H1 (cell line): ENCODE measurements at regions not wholly inside any gene's neighbourhood (a gene's known extent, or its start where the extent isn't known, plus 50 kb on each side); places are given as distances from the start of the nearest gene placed in this dataset.

Experiments
- BACH1 ChIP-seq: IDR thresholded peaks from 2 replicates; pipeline ENCODE4 v1.6.1; 2012; ENCODE audit warnings: low read length, improper control_type of control experiment
- CBX8 ChIP-seq: fragments of 300-800, 300-1000 bp; sonication (generic); IDR thresholded peaks from 2 replicates; pipeline ENCODE4 v1.7.1; 2016; ENCODE audit warnings: low read depth, low read length, borderline replicate concordance
- CHD7 ChIP-seq: fragments of 300-600 bp; sonication (generic); IDR thresholded peaks from 2 replicates; pipeline ENCODE4 v1.7.1; 2012; ENCODE audit warnings: low read length, moderate library complexity, mild to moderate bottlenecking, inconsistent platforms; ENCODE audit not compliant: insufficient replicate concordance
- CTCF ChIP-seq, 3 experiments: IDR thresholded peaks; 1 replicate in 2 of 3; 2 replicates in 1 of 3; pipeline versions ENCODE4 v1.5.1 to v1.6.1; 2011; ENCODE audit warnings: low read length in 3 of 3, mild to moderate bottlenecking in 3 of 3, inconsistent platforms in 2 of 3, low read depth in 1 of 3, moderate library complexity in 1 of 3; ENCODE audit not compliant: insufficient read depth in 1 of 3; ENCODE audit errors: control extremely low read depth in 1 of 3
- KDM1A ChIP-seq: fragments of 200-600, 300-600 bp; sonication (generic); IDR thresholded peaks from 2 replicates; pipeline ENCODE4 v1.7.1; 2016; ENCODE audit warnings: mild to moderate bottlenecking, low read length, borderline replicate concordance
- POLR2A ChIP-seq, 2 experiments: IDR thresholded peaks; 1 replicate in 1 of 2; 2 replicates in 1 of 2; pipeline ENCODE4 v1.6.1; 2011; ENCODE audit warnings: low read depth in 2 of 2, low read length in 2 of 2, mild to moderate bottlenecking in 2 of 2; ENCODE audit errors: control extremely low read depth in 1 of 2
- POLR2AphosphoS5 ChIP-seq: IDR thresholded peaks from 2 replicates; pipeline ENCODE4 v1.6.1; 2011; ENCODE audit warnings: low read depth, low read length
- SIRT6 ChIP-seq: IDR thresholded peaks from one replicate; pipeline ENCODE4 v1.7.1; 2012; ENCODE audit warnings: low read length, inconsistent platforms
- SIX5 ChIP-seq: IDR thresholded peaks from 2 replicates; pipeline ENCODE4 v1.6.1; 2011; ENCODE audit warnings: mild to moderate bottlenecking, low read depth, low read length
- TBP ChIP-seq: IDR thresholded peaks from 2 replicates; pipeline ENCODE4 v1.6.1; 2011; ENCODE audit warnings: low read depth, low read length, improper control_type of control experiment
- TCF12 ChIP-seq: IDR thresholded peaks from 2 replicates; pipeline ENCODE4 v1.6.1; 2011; ENCODE audit warnings: low read depth, mild to moderate bottlenecking, low read length

- TF ChIP-seq CHD7 (no peak), TCF12 (no peak), POLR2AphosphoS5 (no peak), BACH1 (no peak), POLR2A (IDR thresholded peaks at IDR 0.05; ENCODE audit: control extremely low read depth in 1 of 2, low read depth in 2 of 2, low read length in 2 of 2) (no peak), SIRT6 (no peak), TBP (no peak), SIX5 (no peak), KDM1A (no peak), CTCF (IDR thresholded peaks at IDR 0.05; ENCODE audit: control extremely low read depth in 1 of 3, insufficient read depth in 1 of 3, low read depth in 1 of 3, low read length in 3 of 3) (no peak), CBX8 (no peak)
These were observed 86.5 kb upstream of the TMCC3 start (continued) for GRCh38 chr12:94736820-94737219.
